ENCODE measurements at regions not wholly inside any gene's neighbourhood (a gene's known extent, or its start where the extent isn't known, plus 50 kb on each side); places are given as distances from the start of the nearest gene placed in this dataset.

DNA sequence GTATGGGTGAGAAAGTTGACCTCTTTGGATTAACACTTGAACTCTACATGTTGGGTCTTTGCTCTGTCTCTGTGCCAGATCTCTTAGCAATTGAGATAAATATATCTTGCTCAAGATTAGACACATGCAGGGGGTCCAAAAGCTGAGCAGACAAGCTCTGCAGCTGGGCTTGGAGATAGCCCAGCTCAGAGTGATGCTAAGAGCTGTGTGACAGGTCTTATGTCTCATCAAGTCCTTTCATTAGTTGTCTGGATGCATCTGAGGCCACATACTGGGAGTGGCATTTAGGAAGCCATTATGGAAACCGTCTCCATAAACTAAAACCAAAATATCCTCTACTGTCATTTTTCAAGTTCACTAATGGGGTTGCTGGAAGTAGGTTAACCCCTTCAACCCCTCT lies 289.4 kb upstream of the DUSP10 start:
- H4K20me1 ChIP-seq (ENCODE audit: insufficient read depth, low read length): no peaks in the 10 kb centered on the region
- H3K36me3 ChIP-seq (replicated peaks; ENCODE audit: low read depth, low read length): no peaks in the 10 kb centered on the region
- H3K4me2 ChIP-seq (ENCODE audit: low read length): no peak overlapping the region
- no peaks in the 10 kb centered on the region for H3K9me3 ChIP-seq (ENCODE audit: insufficient read depth, low read length)
- no peak overlapping the region for H3K4me3 ChIP-seq (ENCODE audit: low read length)
- no peaks in the 10 kb centered on the region for H3K27me3 ChIP-seq (ENCODE audit: low read depth, low read length)
- H3K9ac ChIP-seq (ENCODE audit: low read length): no peak overlapping the region
- no peaks in the 10 kb centered on the region for H3K79me2 ChIP-seq (ENCODE audit: low read length)
- H2AFZ ChIP-seq (ENCODE audit: low read depth, low read length): no peak overlapping the region
- TF ChIP-seq, protein P1, sequence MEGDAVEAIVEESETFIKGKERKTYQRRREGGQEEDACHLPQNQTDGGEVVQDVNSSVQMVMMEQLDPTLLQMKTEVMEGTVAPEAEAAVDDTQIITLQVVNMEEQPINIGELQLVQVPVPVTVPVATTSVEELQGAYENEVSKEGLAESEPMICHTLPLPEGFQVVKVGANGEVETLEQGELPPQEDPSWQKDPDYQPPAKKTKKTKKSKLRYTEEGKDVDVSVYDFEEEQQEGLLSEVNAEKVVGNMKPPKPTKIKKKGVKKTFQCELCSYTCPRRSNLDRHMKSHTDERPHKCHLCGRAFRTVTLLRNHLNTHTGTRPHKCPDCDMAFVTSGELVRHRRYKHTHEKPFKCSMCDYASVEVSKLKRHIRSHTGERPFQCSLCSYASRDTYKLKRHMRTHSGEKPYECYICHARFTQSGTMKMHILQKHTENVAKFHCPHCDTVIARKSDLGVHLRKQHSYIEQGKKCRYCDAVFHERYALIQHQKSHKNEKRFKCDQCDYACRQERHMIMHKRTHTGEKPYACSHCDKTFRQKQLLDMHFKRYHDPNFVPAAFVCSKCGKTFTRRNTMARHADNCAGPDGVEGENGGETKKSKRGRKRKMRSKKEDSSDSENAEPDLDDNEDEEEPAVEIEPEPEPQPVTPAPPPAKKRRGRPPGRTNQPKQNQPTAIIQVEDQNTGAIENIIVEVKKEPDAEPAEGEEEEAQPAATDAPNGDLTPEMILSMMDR (IDR thresholded peaks at IDR 0.05; ENCODE audit: low read depth, low read length): no peak
- no peak for TF ChIP-seq EZH2phosphoT487 (IDR thresholded peaks at IDR 0.05; ENCODE audit: low read depth)
- no peak overlapping the region for H3K27ac ChIP-seq (ENCODE audit: low read length)
- no peaks in the 10 kb centered on the region for H3K4me1 ChIP-seq (ENCODE audit: low read length)

DNA sequence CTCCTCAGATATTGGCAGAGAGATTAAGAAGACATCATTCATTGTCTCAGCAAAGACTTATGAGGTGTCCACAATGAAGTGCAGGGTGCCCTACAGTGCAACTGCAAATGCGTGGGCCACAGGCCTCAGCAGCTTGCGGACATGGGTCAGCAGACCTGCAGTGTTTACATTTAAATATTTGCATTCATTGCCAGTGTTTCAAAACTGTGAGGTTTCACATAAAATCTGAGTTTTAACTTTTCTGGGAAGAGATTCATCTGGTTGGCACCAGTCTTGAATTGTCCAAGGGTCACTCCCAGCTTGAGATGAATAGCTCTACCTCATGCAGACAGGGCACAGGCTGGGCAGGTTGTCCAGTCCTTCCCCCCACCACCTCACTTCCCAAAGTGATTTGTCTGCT lies 286.8 kb upstream of the DUSP10 start:
- H3K4me3 ChIP-seq (ENCODE audit: low read length): no peak overlapping the region
- TF ChIP-seq EZH2phosphoT487 (IDR thresholded peaks at IDR 0.05; ENCODE audit: low read depth): no peak
- TF ChIP-seq, protein P1 (IDR thresholded peaks at IDR 0.05; ENCODE audit: low read depth, low read length): no peak
- H3K79me2 ChIP-seq (ENCODE audit: low read length): no peaks in the 10 kb centered on the region

DNA sequence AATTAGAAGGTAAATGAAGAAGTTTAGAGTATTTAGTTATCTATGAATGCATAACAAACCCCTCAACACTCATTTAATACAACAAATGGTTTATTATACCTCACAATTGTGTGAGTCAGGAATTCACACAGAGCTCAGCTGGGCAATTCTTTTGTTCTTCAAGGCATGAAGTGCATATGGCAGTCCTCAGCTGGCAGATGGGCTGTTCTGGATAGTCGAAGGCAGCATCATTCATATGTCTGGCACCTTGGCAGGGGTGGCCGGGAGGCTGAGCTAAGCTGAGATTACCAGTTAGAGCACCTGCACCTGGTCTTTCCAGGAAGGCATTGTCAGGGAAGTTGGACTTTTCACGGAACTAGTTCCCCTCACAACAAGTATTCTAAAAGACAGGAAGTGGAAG lies 286.2 kb upstream of the DUSP10 start:
- no peak overlapping the region for H2AFZ ChIP-seq (ENCODE audit: low read depth, low read length)
- H4K20me1 ChIP-seq (ENCODE audit: insufficient read depth, low read length): no peaks in the 10 kb centered on the region
- no peak overlapping the region for H3K9ac ChIP-seq (ENCODE audit: low read length)
- H3K4me1 ChIP-seq (ENCODE audit: low read length): no peaks in the 10 kb centered on the region; the same call in 1 of the 2 replicates
- TF ChIP-seq, protein P1 (IDR thresholded peaks at IDR 0.05; ENCODE audit: low read depth, low read length): no peak
- TF ChIP-seq EZH2phosphoT487 (IDR thresholded peaks at IDR 0.05; ENCODE audit: low read depth): no peak
- H3K4me3 ChIP-seq (ENCODE audit: low read length): no peak overlapping the region
- H3K9me3 ChIP-seq (ENCODE audit: insufficient read depth, low read length): no peaks in the 10 kb centered on the region
- no peaks in the 10 kb centered on the region for H3K27me3 ChIP-seq (ENCODE audit: low read depth, low read length)
- H3K27ac ChIP-seq (ENCODE audit: low read length): no peak overlapping the region
- H3K79me2 ChIP-seq (ENCODE audit: low read length): no peaks in the 10 kb centered on the region
- H3K4me2 ChIP-seq (ENCODE audit: low read length): no peak overlapping the region
- H3K36me3 ChIP-seq (replicated peaks; ENCODE audit: low read depth, low read length): no peaks in the 10 kb centered on the region

More for the DNA sequence above, 286.8 kb upstream of the DUSP10 start:
- no peaks in the 10 kb centered on the region for H3K9me3 ChIP-seq (ENCODE audit: insufficient read depth, low read length)
- H3K4me2 ChIP-seq (ENCODE audit: low read length): no peak overlapping the region
- H3K4me1 ChIP-seq (ENCODE audit: low read length): no peaks in the 10 kb centered on the region
- H2AFZ ChIP-seq (ENCODE audit: low read depth, low read length): no peak overlapping the region
- H3K27me3 ChIP-seq (ENCODE audit: low read depth, low read length): no peaks in the 10 kb centered on the region
- no peaks in the 10 kb centered on the region for H4K20me1 ChIP-seq (ENCODE audit: insufficient read depth, low read length)
- no peak overlapping the region for H3K9ac ChIP-seq (ENCODE audit: low read length)
- no peak overlapping the region for H3K27ac ChIP-seq (ENCODE audit: low read length)
- H3K36me3 ChIP-seq (replicated peaks; ENCODE audit: low read depth, low read length): no peaks in the 10 kb centered on the region

DNA sequence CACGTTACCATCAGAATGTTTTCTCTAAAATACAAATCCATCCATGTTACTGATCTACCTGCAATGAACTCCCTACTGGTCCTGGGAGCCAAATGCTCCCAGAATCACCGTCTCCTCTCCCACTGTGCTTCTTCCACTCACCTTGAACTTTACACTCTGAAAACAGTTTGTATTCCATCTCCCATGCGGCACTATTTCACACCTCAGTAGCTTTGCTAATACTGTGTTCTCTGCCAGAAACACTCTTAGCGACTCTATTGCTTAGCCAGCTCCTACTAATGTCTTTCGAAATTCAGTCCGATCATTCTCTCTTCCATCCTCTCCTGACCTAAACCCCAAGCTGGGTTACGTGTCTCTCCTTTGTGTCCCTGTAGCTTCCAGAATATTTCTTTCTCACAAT lies 284.4 kb upstream of the DUSP10 start:
- Histone ChIP-seq H3K27me3 (ENCODE audit: low read depth, low read length) (no peaks in the 10 kb centered on the region), H3K36me3 (replicated peaks; ENCODE audit: low read depth, low read length) (no peaks in the 10 kb centered on the region), H3K4me1 (ENCODE audit: low read length) (no peaks in the 10 kb centered on the region; the same call in 1 of the 2 replicates), H3K4me2 (ENCODE audit: low read length) (no peak overlapping the region), H3K9ac (ENCODE audit: low read length) (no peak overlapping the region), H2AFZ (ENCODE audit: low read depth, low read length) (no peak overlapping the region), H3K4me3 (ENCODE audit: low read length) (no peak overlapping the region), H3K9me3 (ENCODE audit: insufficient read depth, low read length) (no peaks in the 10 kb centered on the region), H3K27ac (ENCODE audit: low read length) (no peak overlapping the region), H3K79me2 (ENCODE audit: low read length) (no peaks in the 10 kb centered on the region), H4K20me1 (ENCODE audit: insufficient read depth, low read length) (no peaks in the 10 kb centered on the region)
- TF ChIP-seq, protein P1 (IDR thresholded peaks at IDR 0.05; ENCODE audit: low read depth, low read length): no peak
- no peak for TF ChIP-seq EZH2phosphoT487 (IDR thresholded peaks at IDR 0.05; ENCODE audit: low read depth)
